LNCaP clone FGC (cell line): ENCODE measurements at regions not wholly inside any gene's neighbourhood (a gene's known extent, or its start where the extent isn't known, plus 50 kb on each side); places are given as distances from the start of the nearest gene placed in this dataset.

Experiments
- DNase-seq: peaks from one replicate; pipeline ENCODE4 v3.0.0-alpha.2; 2011; ENCODE audit warnings: low read depth
- H3K4me3 ChIP-seq: 2 replicates; pipeline ENCODE4 v1.5.1; 2011; ENCODE audit warnings: mild to moderate bottlenecking, low read depth, low read length, control low read depth
- TF ChIP-seq, protein P1 (sequence below): IDR thresholded peaks from 2 replicates; pipeline ENCODE4 v1.5.1; 2012; ENCODE audit warnings: mild to moderate bottlenecking; ENCODE audit not compliant: control insufficient read depth, insufficient read depth; ENCODE audit errors: extremely low read depth

DNA sequence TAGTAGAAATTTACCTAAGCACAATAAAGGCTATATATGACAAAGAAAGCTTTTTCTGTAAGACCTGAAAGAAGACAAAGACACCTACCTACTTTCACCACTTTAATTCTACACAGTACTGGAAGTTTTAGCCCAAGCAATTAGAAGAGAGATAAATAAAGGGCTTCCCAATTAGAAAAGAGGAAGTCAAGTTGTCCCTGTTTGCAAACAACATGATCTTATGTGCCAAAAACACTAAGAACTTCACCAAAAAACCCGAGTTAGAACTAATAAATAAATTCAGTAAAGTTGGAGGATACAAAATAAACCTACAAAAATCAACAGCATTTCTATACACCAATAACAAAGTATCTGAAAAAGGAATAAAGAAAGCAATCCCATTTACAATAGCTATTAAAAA, 190.9 kb downstream of the NR2F2 start:
- TF ChIP-seq, protein P1, sequence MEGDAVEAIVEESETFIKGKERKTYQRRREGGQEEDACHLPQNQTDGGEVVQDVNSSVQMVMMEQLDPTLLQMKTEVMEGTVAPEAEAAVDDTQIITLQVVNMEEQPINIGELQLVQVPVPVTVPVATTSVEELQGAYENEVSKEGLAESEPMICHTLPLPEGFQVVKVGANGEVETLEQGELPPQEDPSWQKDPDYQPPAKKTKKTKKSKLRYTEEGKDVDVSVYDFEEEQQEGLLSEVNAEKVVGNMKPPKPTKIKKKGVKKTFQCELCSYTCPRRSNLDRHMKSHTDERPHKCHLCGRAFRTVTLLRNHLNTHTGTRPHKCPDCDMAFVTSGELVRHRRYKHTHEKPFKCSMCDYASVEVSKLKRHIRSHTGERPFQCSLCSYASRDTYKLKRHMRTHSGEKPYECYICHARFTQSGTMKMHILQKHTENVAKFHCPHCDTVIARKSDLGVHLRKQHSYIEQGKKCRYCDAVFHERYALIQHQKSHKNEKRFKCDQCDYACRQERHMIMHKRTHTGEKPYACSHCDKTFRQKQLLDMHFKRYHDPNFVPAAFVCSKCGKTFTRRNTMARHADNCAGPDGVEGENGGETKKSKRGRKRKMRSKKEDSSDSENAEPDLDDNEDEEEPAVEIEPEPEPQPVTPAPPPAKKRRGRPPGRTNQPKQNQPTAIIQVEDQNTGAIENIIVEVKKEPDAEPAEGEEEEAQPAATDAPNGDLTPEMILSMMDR: no peak
- H3K4me3 ChIP-seq: no peak overlapping the region
- DNase-seq: no peak

DNA sequence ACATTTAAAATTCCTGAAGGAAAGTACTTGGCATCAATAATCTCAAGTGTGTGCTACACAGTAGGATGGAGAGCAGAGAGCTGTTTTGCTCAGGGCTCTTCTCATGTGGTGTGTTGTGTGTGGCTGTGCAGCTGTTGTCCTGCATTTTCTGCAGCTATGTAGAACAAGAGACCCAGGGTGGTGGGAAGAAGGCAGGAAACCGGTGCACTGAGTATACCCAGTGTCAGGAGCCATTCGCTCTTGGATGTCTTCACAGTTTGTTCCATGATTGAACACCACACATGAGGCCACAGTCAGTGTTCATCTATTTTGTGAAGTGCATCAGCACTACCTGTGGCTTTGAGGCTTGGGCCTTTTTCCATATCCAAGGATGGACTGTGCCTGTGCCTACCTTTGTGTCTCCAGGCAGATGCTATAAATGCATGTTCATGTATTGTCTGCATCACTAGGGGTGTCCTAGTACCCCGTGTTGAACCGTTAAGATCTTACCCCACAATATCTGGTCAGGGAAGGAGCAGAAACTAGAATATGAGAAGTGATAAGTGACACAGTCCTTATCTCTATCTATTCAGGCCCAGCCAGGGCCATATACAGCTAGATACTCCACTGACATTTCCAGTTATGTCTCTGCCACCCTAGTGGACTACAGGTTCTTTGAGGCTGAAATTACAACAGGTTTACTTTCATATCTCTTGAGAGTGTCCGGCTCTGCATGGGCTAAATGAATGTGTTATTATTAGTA, 194.3 kb downstream of the NR2F2 start:
- TF ChIP-seq, protein P1: no peak
- DNase-seq: no peak
- no peak overlapping the region for H3K4me3 ChIP-seq

DNA sequence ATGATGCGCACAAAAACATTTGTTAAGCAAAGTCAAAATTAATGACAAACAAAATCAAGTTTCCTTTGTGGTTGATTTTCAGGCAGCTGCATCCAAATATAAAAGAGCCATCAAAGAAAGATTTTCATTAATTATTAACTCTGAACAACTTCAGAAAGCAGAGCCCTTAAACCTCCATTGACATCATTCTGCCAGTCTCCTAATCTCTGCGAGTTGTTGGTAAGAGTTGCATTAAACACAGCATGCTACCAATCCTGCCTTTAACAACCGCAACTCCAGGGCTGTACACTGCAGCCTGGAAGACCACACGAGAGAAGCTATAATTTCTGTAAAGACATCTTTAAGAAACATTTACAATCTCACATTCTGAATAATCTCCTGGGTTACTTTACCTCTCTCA, 204.6 kb downstream of the NR2F2 start:
- TF ChIP-seq, protein P1: no peak
- no peak for DNase-seq
- H3K4me3 ChIP-seq: no peak overlapping the region

DNA sequence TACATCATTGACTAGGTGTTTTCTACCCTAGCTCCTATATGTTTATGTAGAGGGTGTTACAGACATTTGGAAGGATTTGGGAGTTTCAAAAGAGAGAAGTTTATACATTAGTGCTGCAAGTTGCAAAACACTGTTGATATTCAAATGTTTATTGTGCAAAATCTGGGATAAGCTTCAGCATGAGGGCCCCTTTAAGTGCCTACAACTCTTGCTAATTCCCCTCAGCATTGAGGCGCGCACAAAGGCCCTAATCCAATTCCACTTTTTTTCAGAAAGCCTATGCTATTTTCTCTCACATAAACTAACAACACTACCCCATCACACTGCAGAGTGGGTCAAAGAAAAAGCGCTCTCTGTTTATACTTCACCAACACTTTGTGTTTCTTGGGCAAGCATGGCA, 208.0 kb downstream of the NR2F2 start:
- DNase-seq: no peak
- H3K4me3 ChIP-seq: no peak overlapping the region
- TF ChIP-seq, protein P1: no peak

DNA sequence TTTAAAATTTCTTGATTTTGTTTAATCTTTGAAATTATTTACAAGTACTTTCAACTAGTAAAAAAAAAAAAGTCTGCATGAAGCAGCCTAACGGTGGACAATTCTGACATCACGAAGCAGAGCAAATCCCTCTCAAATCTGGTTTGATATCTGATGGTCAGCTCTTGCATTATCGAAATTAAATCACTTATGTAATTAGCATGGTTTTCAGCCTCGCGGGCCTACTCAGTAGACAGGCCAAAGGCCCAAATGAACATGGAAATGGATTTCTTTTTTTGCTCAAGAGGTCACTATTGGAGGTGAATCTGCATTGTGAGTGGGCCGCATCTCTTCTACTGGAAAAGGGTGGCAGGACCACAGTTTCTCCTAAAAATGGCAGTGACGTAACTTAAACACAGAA, 209.8 kb downstream of the NR2F2 start:
- TF ChIP-seq, protein P1: no peak
- no peak for DNase-seq
- no peak overlapping the region for H3K4me3 ChIP-seq

DNA sequence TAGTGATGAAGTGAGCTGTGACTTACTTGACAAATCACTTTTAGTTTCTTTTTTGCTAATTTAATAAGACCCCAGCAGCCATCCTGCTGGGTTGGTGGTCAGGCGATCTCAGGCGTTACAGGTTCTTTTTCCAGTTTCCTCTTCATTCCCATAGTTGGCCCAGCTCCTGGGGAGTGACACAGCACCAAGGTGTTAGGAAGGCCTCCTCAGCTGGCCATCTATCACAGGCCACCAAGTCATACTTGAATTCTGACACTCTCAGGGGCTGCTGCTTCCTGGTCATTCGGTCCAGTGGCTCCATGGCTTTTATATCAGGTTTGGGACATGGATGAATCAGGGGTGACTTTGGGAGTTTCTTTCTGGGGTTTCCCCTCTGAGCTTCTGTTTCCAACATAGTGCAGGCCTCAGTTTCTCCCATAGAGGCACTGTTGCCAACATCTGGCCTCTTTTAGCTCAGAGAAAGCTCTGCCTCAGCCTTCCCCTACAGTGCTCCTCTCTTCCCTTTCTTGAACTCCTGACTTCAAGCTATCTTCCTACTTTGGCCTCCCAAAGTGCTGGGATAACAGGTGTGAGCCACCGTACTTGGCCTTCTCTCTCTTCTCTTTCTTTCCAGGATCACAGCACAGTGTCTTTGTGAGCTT, 211.8 kb downstream of the NR2F2 start:
- TF ChIP-seq, protein P1: no peak
- DNase-seq: no peak
- H3K4me3 ChIP-seq: no peak overlapping the region
